ENCODE measurements at regions not wholly inside any gene's neighbourhood (a gene's known extent, or its start where the extent isn't known, plus 50 kb on each side); places are given as distances from the start of the nearest gene placed in this dataset.

- TF ChIP-seq FOXP2 (optimal IDR thresholded peaks at IDR 0.05; ENCODE audit: borderline replicate concordance, extremely low read depth, extremely low read length, insufficient read depth) (no peak), POLR2AphosphoS5 (IDR thresholded peaks at IDR 0.05; ENCODE audit: low read depth, low read length) (no peak), TAF1 (IDR thresholded peaks at IDR 0.05; ENCODE audit: borderline replicate concordance, insufficient read depth, low read length) (no peak), SIN3A (IDR thresholded peaks at IDR 0.05; ENCODE audit: borderline replicate concordance, insufficient read depth, low read length) (no peak), REST (IDR thresholded peaks at IDR 0.05; ENCODE audit: insufficient read depth in 1 of 2, low read depth in 2 of 2, low read length in 2 of 2) (no peak)
Measured at GRCh38 chr18:56172527-56172926, 465.9 kb downstream of the TXNL1 start.

DNA sequence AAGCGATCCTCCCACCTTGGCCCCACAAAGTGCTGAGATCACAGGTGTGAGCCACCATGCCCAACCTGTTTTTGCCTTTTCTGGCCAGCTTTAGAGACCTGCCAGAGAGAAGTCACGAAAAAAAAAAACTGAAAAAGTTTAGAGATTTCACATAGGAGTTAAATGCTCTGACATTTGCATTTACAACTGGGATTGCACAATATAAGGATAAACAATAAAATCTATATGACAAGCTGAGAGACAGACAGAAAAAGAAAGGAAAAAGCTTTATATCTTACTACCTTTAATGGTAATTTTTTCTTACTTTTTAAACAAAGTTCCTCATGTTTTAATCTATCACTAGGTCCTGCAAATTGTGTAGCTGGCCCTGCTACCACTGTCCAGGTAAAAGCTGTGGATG lies 466.5 kb downstream of the TXNL1 start:
- TF ChIP-seq TAF1 (IDR thresholded peaks at IDR 0.05; ENCODE audit: borderline replicate concordance, insufficient read depth, low read length) (no peak), FOXP2 (optimal IDR thresholded peaks at IDR 0.05; ENCODE audit: borderline replicate concordance, extremely low read depth, extremely low read length, insufficient read depth) (no peak), REST (IDR thresholded peaks at IDR 0.05; ENCODE audit: insufficient read depth in 1 of 2, low read depth in 2 of 2, low read length in 2 of 2) (no peak), SIN3A (IDR thresholded peaks at IDR 0.05; ENCODE audit: borderline replicate concordance, insufficient read depth, low read length) (no peak), POLR2AphosphoS5 (IDR thresholded peaks at IDR 0.05; ENCODE audit: low read depth, low read length) (no peak)

DNA sequence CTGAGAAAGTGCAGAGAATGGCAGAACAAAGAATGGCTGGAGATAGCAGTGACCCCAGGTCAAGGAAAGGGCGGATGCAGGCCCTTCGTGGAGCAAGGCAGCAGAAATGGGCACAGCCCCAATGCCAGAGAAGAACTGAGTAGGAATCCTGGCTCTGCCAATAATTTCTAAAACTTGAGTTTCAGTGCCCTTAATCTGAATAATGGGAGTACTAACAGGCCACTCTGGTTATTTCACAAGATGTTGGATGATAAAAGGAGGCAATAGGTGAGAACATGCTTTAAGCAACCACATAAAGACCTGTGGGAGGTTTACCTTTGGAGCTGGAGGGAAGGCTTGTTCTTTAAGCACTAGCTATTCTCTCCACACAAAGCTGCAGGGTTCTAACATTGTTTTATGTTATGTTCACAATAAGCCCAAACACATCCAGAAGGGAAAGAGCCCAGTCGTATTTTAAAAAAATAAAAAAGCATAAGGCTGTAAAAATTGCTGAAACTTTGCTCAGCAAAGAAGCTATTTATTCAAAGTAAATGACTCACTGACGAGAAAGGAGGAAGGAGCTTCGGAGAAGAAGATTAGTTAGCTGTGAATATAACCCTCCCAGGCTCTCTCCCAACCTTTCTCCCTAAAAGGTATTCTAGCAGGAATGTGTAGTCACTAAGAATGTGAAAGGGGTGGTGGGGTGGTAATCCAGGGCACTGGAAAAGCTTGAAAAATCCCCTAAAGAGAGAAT lies 470.2 kb downstream of the TXNL1 start:
- TF ChIP-seq SIN3A (IDR thresholded peaks at IDR 0.05; ENCODE audit: borderline replicate concordance, insufficient read depth, low read length) (no peak), POLR2AphosphoS5 (IDR thresholded peaks at IDR 0.05; ENCODE audit: low read depth, low read length) (no peak), TAF1 (IDR thresholded peaks at IDR 0.05; ENCODE audit: borderline replicate concordance, insufficient read depth, low read length) (no peak), FOXP2 (optimal IDR thresholded peaks at IDR 0.05; ENCODE audit: borderline replicate concordance, extremely low read depth, extremely low read length, insufficient read depth) (no peak), REST (IDR thresholded peaks at IDR 0.05; ENCODE audit: insufficient read depth in 1 of 2, low read depth in 2 of 2, low read length in 2 of 2) (no peak)

GRCh38 chr18:56167366-56167765 lies 471.0 kb downstream of the TXNL1 start:
- TF ChIP-seq SIN3A (IDR thresholded peaks at IDR 0.05; ENCODE audit: borderline replicate concordance, insufficient read depth, low read length) (no peak), FOXP2 (optimal IDR thresholded peaks at IDR 0.05; ENCODE audit: borderline replicate concordance, extremely low read depth, extremely low read length, insufficient read depth) (no peak), TAF1 (IDR thresholded peaks at IDR 0.05; ENCODE audit: borderline replicate concordance, insufficient read depth, low read length) (no peak), POLR2AphosphoS5 (IDR thresholded peaks at IDR 0.05; ENCODE audit: low read depth, low read length) (no peak), REST (IDR thresholded peaks at IDR 0.05; ENCODE audit: insufficient read depth in 1 of 2, low read depth in 2 of 2, low read length in 2 of 2) (no peak)

Measured in PFSK-1 (cell line).